ENCODE measurements at regions not wholly inside any gene's neighbourhood (a gene's known extent, or its start where the extent isn't known, plus 50 kb on each side); places are given as distances from the start of the nearest gene placed in this dataset.

DNA sequence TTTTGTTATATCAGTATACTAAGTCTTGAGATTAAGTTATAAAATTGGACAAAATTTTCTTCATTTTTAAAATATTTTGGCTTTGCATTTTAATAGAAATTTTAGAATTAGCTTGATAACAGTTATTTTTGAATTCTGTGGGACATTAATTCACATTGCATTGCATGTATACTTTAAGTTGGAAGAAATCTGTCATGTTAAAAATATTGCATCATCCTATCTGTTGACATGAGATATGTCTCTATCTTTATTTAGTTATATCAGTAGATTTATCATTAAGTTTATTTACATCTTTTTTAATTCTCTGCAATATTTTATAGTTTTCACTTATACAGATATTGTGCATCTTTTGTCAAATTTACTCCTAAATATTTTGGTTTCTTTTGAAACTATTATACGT, 904.6 kb upstream of the NR2F2 start:
- TF ChIP-seq ZBTB21 (CRISPR knock-in tag; IDR thresholded peaks at IDR 0.05; ENCODE audit: borderline replicate concordance): no peak
- TF ChIP-seq NR2C2 (CRISPR knock-in tag; IDR thresholded peaks at IDR 0.05): no peak
- TF ChIP-seq, protein P1, sequence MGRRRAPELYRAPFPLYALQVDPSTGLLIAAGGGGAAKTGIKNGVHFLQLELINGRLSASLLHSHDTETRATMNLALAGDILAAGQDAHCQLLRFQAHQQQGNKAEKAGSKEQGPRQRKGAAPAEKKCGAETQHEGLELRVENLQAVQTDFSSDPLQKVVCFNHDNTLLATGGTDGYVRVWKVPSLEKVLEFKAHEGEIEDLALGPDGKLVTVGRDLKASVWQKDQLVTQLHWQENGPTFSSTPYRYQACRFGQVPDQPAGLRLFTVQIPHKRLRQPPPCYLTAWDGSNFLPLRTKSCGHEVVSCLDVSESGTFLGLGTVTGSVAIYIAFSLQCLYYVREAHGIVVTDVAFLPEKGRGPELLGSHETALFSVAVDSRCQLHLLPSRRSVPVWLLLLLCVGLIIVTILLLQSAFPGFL (CRISPR knock-in tag; IDR thresholded peaks at IDR 0.05; ENCODE audit: borderline replicate concordance): no peak
- TF ChIP-seq NFE2L1 (CRISPR knock-in tag; IDR thresholded peaks at IDR 0.05): no peak
- no peak for TF ChIP-seq SP1 (CRISPR knock-in tag; conservative IDR thresholded peaks at IDR 0.05)
- TF ChIP-seq, protein P2, sequence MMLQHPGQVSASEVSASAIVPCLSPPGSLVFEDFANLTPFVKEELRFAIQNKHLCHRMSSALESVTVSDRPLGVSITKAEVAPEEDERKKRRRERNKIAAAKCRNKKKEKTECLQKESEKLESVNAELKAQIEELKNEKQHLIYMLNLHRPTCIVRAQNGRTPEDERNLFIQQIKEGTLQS (CRISPR knock-in tag; conservative IDR thresholded peaks at IDR 0.05): no peak
- Mint-ChIP-seq H3K4me3 (no peak overlapping the region), H3K9me3 (peaks cover 38% of the 10 kb centered on the region), H3K36me3 (peaks cover 20% of the 10 kb centered on the region), H3K4me1 (no peaks in the 10 kb centered on the region), H3K27me3 (ENCODE audit: low read depth) (no peaks in the 10 kb centered on the region; the same call in 1 of the 2 replicates), H3K27ac (no peak overlapping the region)
- POLR2A ChIA-PET: no interaction called here
- CTCF ChIA-PET: no interaction called here
- DNase-seq (ENCODE audit: low spot score) (no peak), ATAC-seq (no peak)

DNA sequence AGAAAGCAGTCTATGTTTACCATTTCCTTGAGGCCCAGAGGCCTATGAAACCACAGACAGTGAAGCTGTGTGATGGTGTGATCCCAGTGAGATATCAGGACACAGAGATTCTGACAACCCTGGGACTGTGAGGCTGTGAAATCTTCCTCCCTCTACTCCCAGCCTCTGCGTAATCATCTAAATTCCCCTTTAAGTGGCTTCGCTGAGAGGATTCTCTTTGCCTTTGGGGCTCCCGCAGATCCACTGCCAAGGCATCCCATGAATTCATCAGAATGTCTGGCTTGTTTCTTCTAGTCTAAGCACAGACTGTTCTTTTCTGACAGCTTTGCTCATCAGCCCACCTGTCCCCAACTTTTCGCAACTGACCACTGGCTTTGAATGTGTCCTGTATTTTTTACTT, 901.2 kb upstream of the NR2F2 start:
- DNase-seq (ENCODE audit: low spot score) (no peak), ATAC-seq (no peak)
- Mint-ChIP-seq H3K4me1 (no peaks in the 10 kb centered on the region), H3K4me3 (no peak overlapping the region), H3K27me3 (ENCODE audit: low read depth) (no peaks in the 10 kb centered on the region), H3K36me3 (no peaks in the 10 kb centered on the region), H3K9me3 (peaks cover 6% of the 10 kb centered on the region), H3K27ac (no peak overlapping the region)
- no peak for TF ChIP-seq NR2C2 (CRISPR knock-in tag; IDR thresholded peaks at IDR 0.05)
- TF ChIP-seq, protein P3, sequence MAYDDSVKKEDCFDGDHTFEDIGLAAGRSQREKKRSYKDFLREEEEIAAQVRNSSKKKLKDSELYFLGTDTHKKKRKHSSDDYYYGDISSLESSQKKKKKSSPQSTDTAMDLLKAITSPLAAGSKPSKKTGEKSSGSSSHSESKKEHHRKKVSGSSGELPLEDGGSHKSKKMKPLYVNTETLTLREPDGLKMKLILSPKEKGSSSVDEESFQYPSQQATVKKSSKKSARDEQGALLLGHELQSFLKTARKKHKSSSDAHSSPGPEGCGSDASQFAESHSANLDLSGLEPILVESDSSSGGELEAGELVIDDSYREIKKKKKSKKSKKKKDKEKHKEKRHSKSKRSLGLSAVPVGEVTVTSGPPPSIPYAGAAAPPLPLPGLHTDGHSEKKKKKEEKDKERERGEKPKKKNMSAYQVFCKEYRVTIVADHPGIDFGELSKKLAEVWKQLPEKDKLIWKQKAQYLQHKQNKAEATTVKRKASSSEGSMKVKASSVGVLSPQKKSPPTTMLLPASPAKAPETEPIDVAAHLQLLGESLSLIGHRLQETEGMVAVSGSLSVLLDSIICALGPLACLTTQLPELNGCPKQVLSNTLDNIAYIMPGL (CRISPR knock-in tag; IDR thresholded peaks at IDR 0.05): no peak
- POLR2A ChIA-PET: no interaction called here
- CTCF ChIA-PET: interaction anchor here (0.5 kb wide), 1 partner anchor 375 kb away, joined by 5 read pairs; no protein-coding TSS in a partner anchor

DNA sequence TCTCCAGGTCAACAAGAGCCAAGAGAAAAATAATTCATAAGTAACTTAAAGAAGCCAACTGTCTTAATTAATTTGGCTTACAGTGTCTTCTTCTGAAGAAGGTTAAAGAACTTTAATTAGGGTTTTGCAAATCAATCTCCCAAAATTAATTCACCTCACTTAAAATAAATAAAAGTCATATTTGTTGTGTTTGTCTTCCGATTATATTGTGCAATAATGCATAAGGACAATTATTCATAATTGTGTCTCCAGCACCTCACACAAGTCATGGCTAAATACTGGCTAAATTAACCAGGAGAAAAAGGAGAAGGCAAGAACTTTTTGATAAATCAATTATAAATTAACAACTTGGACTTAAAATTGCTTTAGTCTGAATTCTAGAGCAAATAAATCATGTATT, 899.0 kb upstream of the NR2F2 start:
- CTCF ChIA-PET: no interaction called here
- Mint-ChIP-seq H3K27ac (no peak overlapping the region), H3K36me3 (no peaks in the 10 kb centered on the region), H3K4me1 (peaks cover 10% of the 10 kb centered on the region), H3K9me3 (peaks cover 5% of the 10 kb centered on the region; the same call in 1 of the 2 replicates), H3K27me3 (ENCODE audit: low read depth) (no peaks in the 10 kb centered on the region), H3K4me3 (no peak overlapping the region)
- ATAC-seq: no peak
- no peak for TF ChIP-seq FOXK1 (CRISPR knock-in tag; IDR thresholded peaks at IDR 0.05)
- TF ChIP-seq ZNF138 (CRISPR knock-in tag; conservative IDR thresholded peaks at IDR 0.05): no peak
- TF ChIP-seq PRRX2 (CRISPR knock-in tag; IDR thresholded peaks at IDR 0.05): no peak
- no peak for TF ChIP-seq ZNF121 (CRISPR knock-in tag; IDR thresholded peaks at IDR 0.05)
- TF ChIP-seq, protein P4, sequence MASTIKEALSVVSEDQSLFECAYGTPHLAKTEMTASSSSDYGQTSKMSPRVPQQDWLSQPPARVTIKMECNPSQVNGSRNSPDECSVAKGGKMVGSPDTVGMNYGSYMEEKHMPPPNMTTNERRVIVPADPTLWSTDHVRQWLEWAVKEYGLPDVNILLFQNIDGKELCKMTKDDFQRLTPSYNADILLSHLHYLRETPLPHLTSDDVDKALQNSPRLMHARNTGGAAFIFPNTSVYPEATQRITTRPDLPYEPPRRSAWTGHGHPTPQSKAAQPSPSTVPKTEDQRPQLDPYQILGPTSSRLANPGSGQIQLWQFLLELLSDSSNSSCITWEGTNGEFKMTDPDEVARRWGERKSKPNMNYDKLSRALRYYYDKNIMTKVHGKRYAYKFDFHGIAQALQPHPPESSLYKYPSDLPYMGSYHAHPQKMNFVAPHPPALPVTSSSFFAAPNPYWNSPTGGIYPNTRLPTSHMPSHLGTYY (CRISPR knock-in tag; IDR thresholded peaks at IDR 0.05): no peak
- no peak for TF ChIP-seq CREB1 (CRISPR knock-in tag; IDR thresholded peaks at IDR 0.05)
- TF ChIP-seq, protein P5, sequence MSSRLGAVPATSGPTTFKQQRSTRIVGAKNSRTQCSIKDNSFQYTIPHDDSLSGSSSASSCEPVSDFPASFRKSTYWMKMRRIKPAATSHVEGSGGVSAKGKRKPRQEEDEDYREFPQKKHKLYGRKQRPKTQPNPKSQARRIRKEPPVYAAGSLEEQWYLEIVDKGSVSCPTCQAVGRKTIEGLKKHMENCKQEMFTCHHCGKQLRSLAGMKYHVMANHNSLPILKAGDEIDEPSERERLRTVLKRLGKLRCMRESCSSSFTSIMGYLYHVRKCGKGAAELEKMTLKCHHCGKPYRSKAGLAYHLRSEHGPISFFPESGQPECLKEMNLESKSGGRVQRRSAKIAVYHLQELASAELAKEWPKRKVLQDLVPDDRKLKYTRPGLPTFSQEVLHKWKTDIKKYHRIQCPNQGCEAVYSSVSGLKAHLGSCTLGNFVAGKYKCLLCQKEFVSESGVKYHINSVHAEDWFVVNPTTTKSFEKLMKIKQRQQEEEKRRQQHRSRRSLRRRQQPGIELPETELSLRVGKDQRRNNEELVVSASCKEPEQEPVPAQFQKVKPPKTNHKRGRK (CRISPR knock-in tag; IDR thresholded peaks at IDR 0.05; ENCODE audit: borderline replicate concordance): no peak
- no peak for TF ChIP-seq NFYB (CRISPR knock-in tag; conservative IDR thresholded peaks at IDR 0.05; ENCODE audit: low read depth)
- TF ChIP-seq ELF4 (CRISPR knock-in tag; IDR thresholded peaks at IDR 0.05; ENCODE audit: low read depth): no peak
- TF ChIP-seq, protein P6, sequence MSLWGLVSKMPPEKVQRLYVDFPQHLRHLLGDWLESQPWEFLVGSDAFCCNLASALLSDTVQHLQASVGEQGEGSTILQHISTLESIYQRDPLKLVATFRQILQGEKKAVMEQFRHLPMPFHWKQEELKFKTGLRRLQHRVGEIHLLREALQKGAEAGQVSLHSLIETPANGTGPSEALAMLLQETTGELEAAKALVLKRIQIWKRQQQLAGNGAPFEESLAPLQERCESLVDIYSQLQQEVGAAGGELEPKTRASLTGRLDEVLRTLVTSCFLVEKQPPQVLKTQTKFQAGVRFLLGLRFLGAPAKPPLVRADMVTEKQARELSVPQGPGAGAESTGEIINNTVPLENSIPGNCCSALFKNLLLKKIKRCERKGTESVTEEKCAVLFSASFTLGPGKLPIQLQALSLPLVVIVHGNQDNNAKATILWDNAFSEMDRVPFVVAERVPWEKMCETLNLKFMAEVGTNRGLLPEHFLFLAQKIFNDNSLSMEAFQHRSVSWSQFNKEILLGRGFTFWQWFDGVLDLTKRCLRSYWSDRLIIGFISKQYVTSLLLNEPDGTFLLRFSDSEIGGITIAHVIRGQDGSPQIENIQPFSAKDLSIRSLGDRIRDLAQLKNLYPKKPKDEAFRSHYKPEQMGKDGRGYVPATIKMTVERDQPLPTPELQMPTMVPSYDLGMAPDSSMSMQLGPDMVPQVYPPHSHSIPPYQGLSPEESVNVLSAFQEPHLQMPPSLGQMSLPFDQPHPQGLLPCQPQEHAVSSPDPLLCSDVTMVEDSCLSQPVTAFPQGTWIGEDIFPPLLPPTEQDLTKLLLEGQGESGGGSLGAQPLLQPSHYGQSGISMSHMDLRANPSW (CRISPR knock-in tag; conservative IDR thresholded peaks at IDR 0.05; ENCODE audit: low read depth): no peak
- TF ChIP-seq OVOL2 (CRISPR knock-in tag; IDR thresholded peaks at IDR 0.05; ENCODE audit: borderline replicate concordance): no peak
- no peak for TF ChIP-seq MXD4 (CRISPR knock-in tag; IDR thresholded peaks at IDR 0.05; ENCODE audit: borderline replicate concordance)
- no peak for TF ChIP-seq TCF7 (CRISPR knock-in tag; IDR thresholded peaks at IDR 0.05; ENCODE audit: low read depth)
- DNase-seq (ENCODE audit: low spot score): no peak
- POLR2A ChIA-PET: no interaction called here
